ENCODE measurements at regions not wholly inside any gene's neighbourhood (a gene's known extent, or its start where the extent isn't known, plus 50 kb on each side); places are given as distances from the start of the nearest gene placed in this dataset.

- no peak for TF ChIP-seq CTCF (IDR thresholded peaks at IDR 0.05)
- no peak for TF ChIP-seq POLR2AphosphoS5 (IDR thresholded peaks at IDR 0.05; ENCODE audit: insufficient read depth in 1 of 2, low read depth in 1 of 2)
Observed at GRCh38 chr10:33385015-33385414, 50.5 kb upstream of the NRP1 start.
